HUES6 (cell line): ENCODE measurements at regions not wholly inside any gene's neighbourhood (a gene's known extent, or its start where the extent isn't known, plus 50 kb on each side); places are given as distances from the start of the nearest gene placed in this dataset.

Experiments
- H3K27ac ChIP-seq: 2 replicates; pipeline ENCODE4 v1.7.0; 2013; ENCODE audit warnings: low read depth, mild to moderate bottlenecking, low read length, inconsistent platforms
- H3K27me3 ChIP-seq: 2 replicates; pipeline ENCODE4 v1.6.1; 2013; ENCODE audit warnings: low read length; ENCODE audit not compliant: control insufficient read depth, insufficient read depth
- H3K36me3 ChIP-seq: 2 replicates; pipeline ENCODE4 v1.6.1; 2013; ENCODE audit warnings: low read length; ENCODE audit not compliant: control insufficient read depth, insufficient read depth
- H3K4me1 ChIP-seq: 2 replicates; pipeline ENCODE4 v1.6.1; 2013; ENCODE audit warnings: low read length; ENCODE audit not compliant: control insufficient read depth, insufficient read depth
- H3K4me3 ChIP-seq: 2 replicates; pipeline ENCODE4 v1.5.1; 2013; ENCODE audit warnings: low read depth, low read length
- H3K9ac ChIP-seq: one replicate; pipeline ENCODE4 v1.6.1; 2013; ENCODE audit warnings: mild to moderate bottlenecking, low read length
- H3K9me3 ChIP-seq: 2 replicates; pipeline ENCODE4 v1.6.1; 2013; ENCODE audit warnings: low read depth, low read length; ENCODE audit not compliant: control insufficient read depth, insufficient read depth

GRCh38 chr15:58344213-58345070 is 87.3 kb upstream of the LIPC start:
- no peak overlapping the region for H3K27ac ChIP-seq
- H3K4me3 ChIP-seq, result no peak overlapping the region
- H3K27me3 ChIP-seq, result no peaks in the 10 kb centered on the region
- H3K36me3 ChIP-seq, result no peaks in the 10 kb centered on the region
- no peaks in the 10 kb centered on the region; the same call in 1 of the 2 replicates for H3K9me3 ChIP-seq
- no peak overlapping the region for H3K9ac ChIP-seq
- peaks cover 21% of the 10 kb centered on the region for H3K4me1 ChIP-seq

GRCh38 chr15:58346361-58346760 is 85.4 kb upstream of the LIPC start:
- no peak overlapping the region for H3K27ac ChIP-seq
- H3K27me3 ChIP-seq, result no peaks in the 10 kb centered on the region
- no peak overlapping the region for H3K4me3 ChIP-seq
- H3K9ac ChIP-seq, result no peak overlapping the region
- no peaks in the 10 kb centered on the region; the same call in 1 of the 2 replicates for H3K9me3 ChIP-seq
- H3K36me3 ChIP-seq, result no peaks in the 10 kb centered on the region
- peaks cover 21% of the 10 kb centered on the region for H3K4me1 ChIP-seq

- H3K9ac ChIP-seq, result no peak overlapping the region
- no peaks in the 10 kb centered on the region; the same call in 1 of the 2 replicates for H3K9me3 ChIP-seq
- no peak overlapping the region for H3K27ac ChIP-seq
- H3K4me1 ChIP-seq, result peaks cover 11% of the 10 kb centered on the region
- H3K4me3 ChIP-seq, result no peak overlapping the region
- H3K36me3 ChIP-seq, result no peaks in the 10 kb centered on the region
- H3K27me3 ChIP-seq, result no peaks in the 10 kb centered on the region
Observed at GRCh38 chr15:58348095-58348812, 83.5 kb upstream of the LIPC start.

GRCh38 chr15:58352026-58352929 is 79.5 kb upstream of the LIPC start:
- no peak overlapping the region for H3K4me3 ChIP-seq
- H3K9ac ChIP-seq, result no peak overlapping the region
- H3K9me3 ChIP-seq, result no peaks in the 10 kb centered on the region
- peaks cover 3% of the 10 kb centered on the region; the same call in 1 of the 2 replicates for H3K4me1 ChIP-seq
- H3K36me3 ChIP-seq, result no peaks in the 10 kb centered on the region
- H3K27ac ChIP-seq, result no peak overlapping the region
- no peaks in the 10 kb centered on the region for H3K27me3 ChIP-seq

- H3K36me3 ChIP-seq, result no peaks in the 10 kb centered on the region
- no peak overlapping the region for H3K9ac ChIP-seq
- no peak overlapping the region for H3K4me3 ChIP-seq
- no peaks in the 10 kb centered on the region for H3K9me3 ChIP-seq
- no peaks in the 10 kb centered on the region for H3K27me3 ChIP-seq
- H3K4me1 ChIP-seq, result peaks cover 17% of the 10 kb centered on the region
- H3K27ac ChIP-seq, result no peak overlapping the region
Observed at GRCh38 chr15:58355382-58355971, 76.3 kb upstream of the LIPC start.

GRCh38 chr15:58355973-58356372 is 75.8 kb upstream of the LIPC start:
- no peaks in the 10 kb centered on the region for H3K27me3 ChIP-seq
- H3K9ac ChIP-seq, result no peak overlapping the region
- H3K36me3 ChIP-seq, result no peaks in the 10 kb centered on the region
- H3K4me1 ChIP-seq, result peaks cover 17% of the 10 kb centered on the region
- no peak overlapping the region for H3K4me3 ChIP-seq
- H3K27ac ChIP-seq, result no peak overlapping the region
- H3K9me3 ChIP-seq, result no peaks in the 10 kb centered on the region

- H3K4me1 ChIP-seq, result peaks cover 19% of the 10 kb centered on the region
- no peaks in the 10 kb centered on the region for H3K9me3 ChIP-seq
- no peaks in the 10 kb centered on the region for H3K36me3 ChIP-seq
- no peak overlapping the region for H3K4me3 ChIP-seq
- H3K27ac ChIP-seq, result peak overlapping the region; percentile 21; the same call in 1 of the 2 replicates
- H3K27me3 ChIP-seq, result no peaks in the 10 kb centered on the region
- H3K9ac ChIP-seq, result no peak overlapping the region
Observed at GRCh38 chr15:58357529-58358476, 74.0 kb upstream of the LIPC start.

- H3K27ac ChIP-seq, result no peak overlapping the region
- no peaks in the 10 kb centered on the region for H3K36me3 ChIP-seq
- peaks cover 19% of the 10 kb centered on the region for H3K4me1 ChIP-seq
- H3K9ac ChIP-seq, result no peak overlapping the region
- no peak overlapping the region for H3K4me3 ChIP-seq
- no peaks in the 10 kb centered on the region for H3K27me3 ChIP-seq
- no peaks in the 10 kb centered on the region for H3K9me3 ChIP-seq
Observed at GRCh38 chr15:58360421-58361090, 71.2 kb upstream of the LIPC start.

- Histone ChIP-seq H3K9me3 (no peaks in the 10 kb centered on the region), H3K27ac (no peak overlapping the region), H3K9ac (no peak overlapping the region), H3K36me3 (no peaks in the 10 kb centered on the region), H3K27me3 (no peaks in the 10 kb centered on the region), H3K4me3 (no peak overlapping the region), H3K4me1 (peaks cover 18% of the 10 kb centered on the region)
Observed at GRCh38 chr15:58361273-58361759, 70.5 kb upstream of the LIPC start.
